ENCODE measurements at regions not wholly inside any gene's neighbourhood (a gene's known extent, or its start where the extent isn't known, plus 50 kb on each side); places are given as distances from the start of the nearest gene placed in this dataset.

- Histone ChIP-seq H2AFZ (ENCODE audit: low read length) (no peak overlapping the region), H3K9me3 (ENCODE audit: low read length) (no peaks in the 10 kb centered on the region), H3K4me1 (ENCODE audit: insufficient read depth, low read length, severe bottlenecking) (no peaks in the 10 kb centered on the region), H3K4me2 (ENCODE audit: low read length) (no peak overlapping the region), H3K9me2 (ENCODE audit: low read depth, low read length) (no peaks in the 10 kb centered on the region), H3K9ac (ENCODE audit: low read length) (no peak overlapping the region), H3K4me3 (ENCODE audit: low read depth, low read length, poor library complexity, severe bottlenecking) (no peak overlapping the region), H3K36me3 (ENCODE audit: insufficient read depth, low read length) (no peaks in the 10 kb centered on the region), H3K79me2 (ENCODE audit: insufficient read depth, low read length) (no peaks in the 10 kb centered on the region), H3K27ac (ENCODE audit: low read depth, low read length, poor library complexity, severe bottlenecking) (no peak overlapping the region), H3F3A (ENCODE audit: insufficient read depth, low read length) (no peaks in the 10 kb centered on the region), H3K27me3 (ENCODE audit: insufficient read depth, low read length) (peaks cover 6% of the 10 kb centered on the region; the same call in 1 of the 2 replicates), H4K20me1 (ENCODE audit: insufficient read depth, low read length) (no peaks in the 10 kb centered on the region)
- no peak for TF ChIP-seq CTCF (IDR thresholded peaks at IDR 0.05; ENCODE audit: low read length)
- no peak for TF ChIP-seq EZH2 (IDR thresholded peaks at IDR 0.05; ENCODE audit: borderline replicate concordance, low read length)
Measured at GRCh38 chr22:27062910-27063309, 405.5 kb downstream of the MIAT start.

GRCh38 chr22:27063406-27063805 lies 406.0 kb downstream of the MIAT start:
- Histone ChIP-seq H3F3A (ENCODE audit: insufficient read depth, low read length) (no peaks in the 10 kb centered on the region), H3K79me2 (ENCODE audit: insufficient read depth, low read length) (no peaks in the 10 kb centered on the region), H3K36me3 (ENCODE audit: insufficient read depth, low read length) (no peaks in the 10 kb centered on the region), H3K9me3 (ENCODE audit: low read length) (no peaks in the 10 kb centered on the region), H4K20me1 (ENCODE audit: insufficient read depth, low read length) (no peaks in the 10 kb centered on the region), H2AFZ (ENCODE audit: low read length) (no peak overlapping the region), H3K4me1 (ENCODE audit: insufficient read depth, low read length, severe bottlenecking) (no peaks in the 10 kb centered on the region), H3K9ac (ENCODE audit: low read length) (no peak overlapping the region), H3K27ac (ENCODE audit: low read depth, low read length, poor library complexity, severe bottlenecking) (no peak overlapping the region), H3K9me2 (ENCODE audit: low read depth, low read length) (no peaks in the 10 kb centered on the region), H3K4me2 (ENCODE audit: low read length) (no peak overlapping the region), H3K4me3 (ENCODE audit: low read depth, low read length, poor library complexity, severe bottlenecking) (no peak overlapping the region), H3K27me3 (ENCODE audit: insufficient read depth, low read length) (peaks cover 6% of the 10 kb centered on the region; the same call in 1 of the 2 replicates)
- TF ChIP-seq EZH2 (IDR thresholded peaks at IDR 0.05; ENCODE audit: borderline replicate concordance, low read length), result no peak
- TF ChIP-seq CTCF (IDR thresholded peaks at IDR 0.05; ENCODE audit: low read length), result no peak

- Histone ChIP-seq H4K20me1 (ENCODE audit: insufficient read depth, low read length) (no peaks in the 10 kb centered on the region), H3K27me3 (ENCODE audit: insufficient read depth, low read length) (peaks cover 6% of the 10 kb centered on the region; the same call in 1 of the 2 replicates), H3K9me2 (ENCODE audit: low read depth, low read length) (no peaks in the 10 kb centered on the region), H3F3A (ENCODE audit: insufficient read depth, low read length) (no peaks in the 10 kb centered on the region), H3K4me3 (ENCODE audit: low read depth, low read length, poor library complexity, severe bottlenecking) (no peak overlapping the region), H3K79me2 (ENCODE audit: insufficient read depth, low read length) (no peaks in the 10 kb centered on the region), H2AFZ (ENCODE audit: low read length) (no peak overlapping the region), H3K4me1 (ENCODE audit: insufficient read depth, low read length, severe bottlenecking) (no peaks in the 10 kb centered on the region), H3K4me2 (ENCODE audit: low read length) (no peak overlapping the region), H3K27ac (ENCODE audit: low read depth, low read length, poor library complexity, severe bottlenecking) (no peak overlapping the region), H3K9me3 (ENCODE audit: low read length) (no peaks in the 10 kb centered on the region), H3K9ac (ENCODE audit: low read length) (no peak overlapping the region), H3K36me3 (ENCODE audit: insufficient read depth, low read length) (no peaks in the 10 kb centered on the region)
- TF ChIP-seq EZH2 (IDR thresholded peaks at IDR 0.05; ENCODE audit: borderline replicate concordance, low read length) (no peak), CTCF (IDR thresholded peaks at IDR 0.05; ENCODE audit: low read length) (no peak)
Measured at GRCh38 chr22:27063841-27064240, 406.5 kb downstream of the MIAT start.

All from OCI-LY1 (cell line).